ENCODE measurements at regions not wholly inside any gene's neighbourhood (a gene's known extent, or its start where the extent isn't known, plus 50 kb on each side); places are given as distances from the start of the nearest gene placed in this dataset.

- TF ChIP-seq, protein P1, sequence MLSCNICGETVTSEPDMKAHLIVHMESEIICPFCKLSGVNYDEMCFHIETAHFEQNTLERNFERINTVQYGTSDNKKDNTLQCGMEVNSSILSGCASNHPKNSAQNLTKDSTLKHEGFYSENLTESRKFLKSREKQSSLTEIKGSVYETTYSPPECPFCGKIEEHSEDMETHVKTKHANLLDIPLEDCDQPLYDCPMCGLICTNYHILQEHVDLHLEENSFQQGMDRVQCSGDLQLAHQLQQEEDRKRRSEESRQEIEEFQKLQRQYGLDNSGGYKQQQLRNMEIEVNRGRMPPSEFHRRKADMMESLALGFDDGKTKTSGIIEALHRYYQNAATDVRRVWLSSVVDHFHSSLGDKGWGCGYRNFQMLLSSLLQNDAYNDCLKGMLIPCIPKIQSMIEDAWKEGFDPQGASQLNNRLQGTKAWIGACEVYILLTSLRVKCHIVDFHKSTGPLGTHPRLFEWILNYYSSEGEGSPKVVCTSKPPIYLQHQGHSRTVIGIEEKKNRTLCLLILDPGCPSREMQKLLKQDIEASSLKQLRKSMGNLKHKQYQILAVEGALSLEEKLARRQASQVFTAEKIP (CRISPR knock-in tag; IDR thresholded peaks at IDR 0.05; ENCODE audit: borderline replicate concordance): no peak
Observed at GRCh38 chr15:80328496-80328895, 75.7 kb upstream of the ARNT2 start (continued).

DNA sequence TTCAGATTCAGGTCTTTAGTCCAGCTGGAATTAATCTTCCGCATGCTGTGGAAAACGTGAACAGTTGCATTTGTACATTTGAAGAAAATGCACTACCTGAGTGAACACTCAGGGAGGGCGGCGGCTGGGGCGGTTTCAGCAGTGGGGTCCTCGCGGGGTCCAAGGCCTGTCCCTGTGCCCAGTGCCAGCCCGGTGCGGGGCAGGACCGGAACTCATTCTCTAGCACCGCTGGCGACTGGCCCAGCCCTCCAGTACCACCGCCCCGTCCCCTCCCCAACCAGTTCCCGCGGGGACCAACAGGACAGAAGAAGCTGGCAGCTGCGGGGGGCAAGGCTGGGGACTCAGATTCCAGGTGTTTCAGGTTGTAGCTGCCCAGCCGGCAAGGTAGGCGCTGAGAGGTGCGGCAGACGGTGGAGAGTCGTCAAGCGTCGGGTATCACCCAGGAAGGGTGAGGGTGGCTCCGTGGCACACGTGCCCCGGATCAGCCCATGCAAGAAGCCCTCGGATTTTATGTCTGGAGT lies 72.2 kb upstream of the ARNT2 start:
- POLR2A ChIA-PET: no interaction called here
- H3K4me3 ChIP-seq (replicated peaks in 1 of 3; ENCODE audit: insufficient read depth in 1 of 3, low read depth in 2 of 3, low read length in 3 of 3): no peak overlapping the region
- no peaks in the 10 kb centered on the region for H3K79me2 ChIP-seq (ENCODE audit: insufficient read depth, low read length)
- no peaks in the 10 kb centered on the region for H3K4me1 ChIP-seq (ENCODE audit: insufficient read depth, low read length)
- intact Hi-C loops (cut with micrococcal nuclease; ENCODE audit: unreplicated experiment) (no loop called here), in situ Hi-C loops (cut with HindIII; ENCODE audit: extremely low pct_ligation_motif_present, low pct_unique_long_range_greater_than_20kb) (no loop called here)
- H3K9ac ChIP-seq (ENCODE audit: insufficient read depth, low read depth, low read length): no peak overlapping the region
- H4K20me1 ChIP-seq (ENCODE audit: insufficient read depth, low read length): no peaks in the 10 kb centered on the region
- H3K27me3 ChIP-seq (ENCODE audit: control insufficient read depth in 1 of 2, insufficient read depth in 2 of 2, low read length in 2 of 2): peaks cover 0 to 14% of the 10 kb centered on the region in 2 experiments; a peak in 2 of 5 replicates
- FAIRE-seq (no peak), ATAC-seq (no peak), DNase-seq (ENCODE audit: low spot score) (no peak)
- no peaks in the 10 kb centered on the region for H3K36me3 ChIP-seq (replicated peaks in 1 of 2; ENCODE audit: control insufficient read depth in 1 of 2, insufficient read depth in 2 of 2, low read length in 2 of 2)
- CTCF ChIA-PET (ENCODE audit: low intra/inter-chr PET ratio, low total read pairs): no interaction called here
- no peak overlapping the region for H3K27ac ChIP-seq (ENCODE audit: extremely low read length, insufficient read depth, low read length)
- 70% methylated on average over 27 of the region's 28 CpGs for WGBS (ENCODE audit: low lambda C conversion rate)
- no TSS peak for BruUV-seq (replicated peaks)
- TF ChIP-seq MTA3 (CRISPR knock-in tag; IDR thresholded peaks at IDR 0.05) (no peak), PLRG1 (conservative IDR thresholded peaks at IDR 0.05) (no peak), ZFP37 (CRISPR knock-in tag; IDR thresholded peaks at IDR 0.05; ENCODE audit: borderline replicate concordance) (no peak), SRSF1 (optimal IDR thresholded peaks at IDR 0.05; ENCODE audit: low read depth, low read length) (no peak), PRMT3 (CRISPR knock-in tag; IDR thresholded peaks at IDR 0.05; ENCODE audit: borderline replicate concordance, low read depth) (no peak), ZNF224 (CRISPR knock-in tag; IDR thresholded peaks at IDR 0.05) (no peak), MLLT10 (CRISPR knock-in tag; IDR thresholded peaks at IDR 0.05) (no peak), ZSCAN31 (CRISPR knock-in tag; IDR thresholded peaks at IDR 0.05; ENCODE audit: low read depth) (no peak), RAD51 (IDR thresholded peaks at IDR 0.05; ENCODE audit: borderline replicate concordance) (no peak), CC2D1A (CRISPR knock-in tag; IDR thresholded peaks at IDR 0.05) (no peak)
- H3K9me3 ChIP-seq (ENCODE audit: low read length): no peaks in the 10 kb centered on the region
- no peak overlapping the region for H2AFZ ChIP-seq (ENCODE audit: low read length)
- no peak overlapping the region for H3K4me2 ChIP-seq (ENCODE audit: low read depth, low read length)
